ENCODE measurements at regions not wholly inside any gene's neighbourhood (a gene's known extent, or its start where the extent isn't known, plus 50 kb on each side); places are given as distances from the start of the nearest gene placed in this dataset.

DNA sequence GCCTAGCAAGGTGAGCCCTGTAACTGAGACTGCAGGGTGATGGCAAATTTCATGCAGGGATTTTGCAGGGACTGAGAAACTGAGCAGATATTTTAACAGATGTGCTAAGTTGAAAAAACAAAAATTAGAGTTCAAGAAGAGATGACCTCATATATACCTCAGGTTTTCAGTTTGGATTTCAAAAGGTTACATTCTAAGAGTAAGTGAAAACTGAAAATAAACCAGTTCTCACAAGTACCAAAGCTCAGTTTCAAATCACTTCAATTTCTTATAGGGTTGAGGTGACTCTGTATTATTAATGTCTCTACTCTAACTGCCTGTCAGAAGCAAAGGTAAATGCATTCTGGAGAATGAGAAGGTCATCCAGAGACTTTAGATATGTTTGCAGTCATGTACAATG is 237.4 kb upstream of the VRK2 start:
- TF ChIP-seq, protein P1, sequence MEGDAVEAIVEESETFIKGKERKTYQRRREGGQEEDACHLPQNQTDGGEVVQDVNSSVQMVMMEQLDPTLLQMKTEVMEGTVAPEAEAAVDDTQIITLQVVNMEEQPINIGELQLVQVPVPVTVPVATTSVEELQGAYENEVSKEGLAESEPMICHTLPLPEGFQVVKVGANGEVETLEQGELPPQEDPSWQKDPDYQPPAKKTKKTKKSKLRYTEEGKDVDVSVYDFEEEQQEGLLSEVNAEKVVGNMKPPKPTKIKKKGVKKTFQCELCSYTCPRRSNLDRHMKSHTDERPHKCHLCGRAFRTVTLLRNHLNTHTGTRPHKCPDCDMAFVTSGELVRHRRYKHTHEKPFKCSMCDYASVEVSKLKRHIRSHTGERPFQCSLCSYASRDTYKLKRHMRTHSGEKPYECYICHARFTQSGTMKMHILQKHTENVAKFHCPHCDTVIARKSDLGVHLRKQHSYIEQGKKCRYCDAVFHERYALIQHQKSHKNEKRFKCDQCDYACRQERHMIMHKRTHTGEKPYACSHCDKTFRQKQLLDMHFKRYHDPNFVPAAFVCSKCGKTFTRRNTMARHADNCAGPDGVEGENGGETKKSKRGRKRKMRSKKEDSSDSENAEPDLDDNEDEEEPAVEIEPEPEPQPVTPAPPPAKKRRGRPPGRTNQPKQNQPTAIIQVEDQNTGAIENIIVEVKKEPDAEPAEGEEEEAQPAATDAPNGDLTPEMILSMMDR (IDR thresholded peaks at IDR 0.05; ENCODE audit: low read depth, low read length) = no peak
- no peak for DNase-seq (ENCODE audit: low read depth, low spot score)
- H3K4me3 ChIP-seq (ENCODE audit: low read depth, low read length) = no peak overlapping the region
- in situ Hi-C loops (cut with HindIII; ENCODE audit: low sequenced_read_pairs) = no loop called here

DNA sequence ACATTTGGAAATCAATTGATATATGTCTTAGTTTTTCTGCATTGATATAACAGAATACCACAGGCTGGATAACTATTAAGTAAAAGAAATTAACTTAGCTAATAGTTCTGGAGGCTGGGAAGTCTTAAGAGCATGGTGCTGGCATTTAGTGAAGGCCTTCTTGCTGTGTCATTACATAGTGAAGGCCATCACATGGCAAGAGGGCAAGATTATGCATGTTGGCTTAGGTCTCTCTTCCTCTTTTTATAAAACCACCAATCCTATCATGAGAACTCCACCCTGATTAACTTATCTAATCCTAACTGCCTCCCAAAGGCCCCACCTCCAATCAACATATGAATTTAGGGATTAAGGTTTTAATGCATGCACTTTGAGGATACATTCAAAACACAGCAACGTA is 225.5 kb upstream of the VRK2 start:
- no peak overlapping the region for H3K4me3 ChIP-seq (ENCODE audit: low read depth, low read length)
- DNase-seq (ENCODE audit: low read depth, low spot score) = no peak
- TF ChIP-seq, protein P1 (IDR thresholded peaks at IDR 0.05; ENCODE audit: low read depth, low read length) = no peak
- in situ Hi-C loops (cut with HindIII; ENCODE audit: low sequenced_read_pairs) = no loop called here

DNA sequence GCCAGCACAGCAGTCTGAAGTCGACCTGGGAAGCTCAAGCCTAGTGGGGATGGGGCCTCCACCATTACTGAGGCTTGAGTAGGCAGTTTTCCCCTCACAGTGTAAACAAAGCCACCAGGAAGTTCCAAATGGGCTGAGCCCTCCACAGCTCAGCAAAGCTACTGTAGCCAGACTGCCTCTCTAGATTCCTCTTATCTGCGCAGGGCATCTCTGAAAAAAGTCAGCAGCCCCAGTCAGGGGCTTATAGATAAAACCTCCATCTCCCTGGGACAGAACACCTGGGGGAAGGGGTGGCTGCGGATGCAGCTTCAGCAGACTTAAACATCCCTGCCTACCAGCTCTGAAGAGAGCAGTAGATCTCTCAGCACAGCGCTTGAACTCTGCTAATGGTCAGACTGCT is 218.4 kb upstream of the VRK2 start:
- TF ChIP-seq, protein P1 (IDR thresholded peaks at IDR 0.05; ENCODE audit: low read depth, low read length) = no peak
- in situ Hi-C loops (cut with HindIII; ENCODE audit: low sequenced_read_pairs) = no loop called here
- DNase-seq (ENCODE audit: low read depth, low spot score) = no peak
- H3K4me3 ChIP-seq (ENCODE audit: low read depth, low read length) = no peak overlapping the region

- H3K4me3 ChIP-seq (ENCODE audit: low read depth, low read length) = no peak overlapping the region
- TF ChIP-seq, protein P1 (IDR thresholded peaks at IDR 0.05; ENCODE audit: low read depth, low read length) = no peak
- DNase-seq (ENCODE audit: low read depth, low spot score) = no peak
- in situ Hi-C loops (cut with HindIII; ENCODE audit: low sequenced_read_pairs) = no loop called here
Measured at GRCh38 chr2:57834666-57835065, 211.9 kb upstream of the VRK2 start.

DNA sequence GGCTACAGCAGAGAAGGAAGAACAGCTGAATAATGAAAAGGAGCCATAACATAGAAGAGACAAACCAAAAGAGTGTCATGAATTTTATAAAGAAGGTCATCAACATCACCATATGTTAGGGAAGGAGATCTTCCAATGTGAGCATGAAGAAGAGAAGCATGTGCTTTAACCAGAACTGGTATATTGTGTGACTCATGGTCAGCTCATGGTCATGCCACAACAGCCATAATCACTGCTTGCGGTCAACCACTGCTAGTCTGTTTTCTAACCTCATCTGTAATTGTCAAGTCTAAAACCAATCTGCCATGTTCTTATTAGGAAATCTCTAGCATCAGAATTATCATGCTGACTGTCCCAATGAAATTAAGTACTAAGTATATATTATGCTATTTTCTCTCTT is 204.1 kb upstream of the VRK2 start:
- no peak overlapping the region for H3K4me3 ChIP-seq (ENCODE audit: low read depth, low read length)
- TF ChIP-seq, protein P1 (IDR thresholded peaks at IDR 0.05; ENCODE audit: low read depth, low read length) = no peak
- in situ Hi-C loops (cut with HindIII; ENCODE audit: low sequenced_read_pairs) = no loop called here
- DNase-seq (ENCODE audit: low read depth, low spot score) = peak; percentile 59

GRCh38 chr2:57843158-57843557 is 203.4 kb upstream of the VRK2 start:
- TF ChIP-seq, protein P1 (IDR thresholded peaks at IDR 0.05; ENCODE audit: low read depth, low read length) = no peak
- in situ Hi-C loops (cut with HindIII; ENCODE audit: low sequenced_read_pairs) = no loop called here
- no peak overlapping the region for H3K4me3 ChIP-seq (ENCODE audit: low read depth, low read length)
- no peak for DNase-seq (ENCODE audit: low read depth, low spot score)

DNA sequence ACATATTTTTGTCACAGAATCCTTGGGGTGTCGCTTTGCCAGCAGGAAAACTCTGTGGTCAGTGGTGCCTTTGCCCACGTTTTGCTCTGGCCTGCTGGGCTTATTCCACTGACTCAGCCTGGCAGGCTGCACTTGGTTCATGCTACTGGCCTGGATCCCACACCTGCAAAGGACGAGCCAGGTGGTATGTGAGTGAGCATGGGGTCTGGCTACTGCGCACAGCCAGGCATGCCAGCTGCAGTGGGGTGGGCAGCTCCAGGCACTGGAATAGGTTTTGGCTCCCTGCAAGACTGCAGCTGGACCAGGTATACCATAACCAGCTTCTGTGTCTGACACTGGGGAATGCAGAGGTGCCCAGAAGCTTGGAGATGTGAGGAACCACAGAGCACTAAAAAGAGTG is 197.9 kb upstream of the VRK2 start:
- H3K4me3 ChIP-seq (ENCODE audit: low read depth, low read length) = no peak overlapping the region
- TF ChIP-seq, protein P1 (IDR thresholded peaks at IDR 0.05; ENCODE audit: low read depth, low read length) = no peak
- in situ Hi-C loops (cut with HindIII; ENCODE audit: low sequenced_read_pairs) = no loop called here
- no peak for DNase-seq (ENCODE audit: low read depth, low spot score)

Measured in astrocyte of the spinal cord (primary cell).